ENCODE measurements at regions not wholly inside any gene's neighbourhood (a gene's known extent, or its start where the extent isn't known, plus 50 kb on each side); places are given as distances from the start of the nearest gene placed in this dataset.

DNA sequence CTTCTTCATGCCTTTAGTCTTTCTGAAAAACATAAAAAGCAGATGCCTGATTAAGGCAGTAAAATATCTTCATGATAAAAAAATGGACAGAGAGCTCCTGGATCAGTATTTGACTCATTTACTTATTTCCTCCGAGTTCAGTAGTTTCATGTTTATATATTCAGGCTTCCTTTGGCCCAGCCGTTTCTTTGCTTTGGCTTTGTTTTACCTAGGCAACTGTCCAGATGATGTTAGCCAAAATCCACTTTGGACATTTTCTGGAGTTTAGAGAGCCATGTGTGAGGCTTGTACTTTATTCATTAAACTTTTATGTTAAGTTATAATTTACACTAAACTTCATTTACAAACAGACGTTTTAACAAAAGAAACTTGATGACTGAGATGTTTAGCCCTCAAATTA, 307.1 kb upstream of the RSPO3 start:
- no peak overlapping the region for H3K4me3 ChIP-seq (ENCODE audit: low read depth, low read length)
- TF ChIP-seq, protein P1, sequence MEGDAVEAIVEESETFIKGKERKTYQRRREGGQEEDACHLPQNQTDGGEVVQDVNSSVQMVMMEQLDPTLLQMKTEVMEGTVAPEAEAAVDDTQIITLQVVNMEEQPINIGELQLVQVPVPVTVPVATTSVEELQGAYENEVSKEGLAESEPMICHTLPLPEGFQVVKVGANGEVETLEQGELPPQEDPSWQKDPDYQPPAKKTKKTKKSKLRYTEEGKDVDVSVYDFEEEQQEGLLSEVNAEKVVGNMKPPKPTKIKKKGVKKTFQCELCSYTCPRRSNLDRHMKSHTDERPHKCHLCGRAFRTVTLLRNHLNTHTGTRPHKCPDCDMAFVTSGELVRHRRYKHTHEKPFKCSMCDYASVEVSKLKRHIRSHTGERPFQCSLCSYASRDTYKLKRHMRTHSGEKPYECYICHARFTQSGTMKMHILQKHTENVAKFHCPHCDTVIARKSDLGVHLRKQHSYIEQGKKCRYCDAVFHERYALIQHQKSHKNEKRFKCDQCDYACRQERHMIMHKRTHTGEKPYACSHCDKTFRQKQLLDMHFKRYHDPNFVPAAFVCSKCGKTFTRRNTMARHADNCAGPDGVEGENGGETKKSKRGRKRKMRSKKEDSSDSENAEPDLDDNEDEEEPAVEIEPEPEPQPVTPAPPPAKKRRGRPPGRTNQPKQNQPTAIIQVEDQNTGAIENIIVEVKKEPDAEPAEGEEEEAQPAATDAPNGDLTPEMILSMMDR (IDR thresholded peaks at IDR 0.05; ENCODE audit: borderline replicate concordance, insufficient read depth, low read depth, low read length), result no peak

DNA sequence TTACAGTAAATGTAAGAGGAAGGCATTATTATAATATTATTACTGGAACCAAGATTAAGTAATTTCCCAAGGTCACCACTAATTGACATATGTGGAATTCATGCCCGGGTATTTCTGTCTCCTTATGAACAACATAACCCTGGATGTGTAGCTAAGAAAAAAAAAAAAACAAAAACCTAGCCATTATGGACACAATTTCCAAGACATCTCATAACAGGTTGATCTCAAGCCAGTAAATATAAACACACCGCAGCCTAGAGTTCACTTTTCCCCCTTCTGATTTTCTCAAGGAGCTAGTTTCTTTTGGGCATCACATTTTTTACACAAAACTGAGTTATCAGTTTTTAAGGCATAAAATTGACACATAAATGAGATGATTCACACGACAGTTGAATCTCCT, 306.5 kb upstream of the RSPO3 start:
- H3K4me3 ChIP-seq (ENCODE audit: low read depth, low read length), result no peak overlapping the region
- TF ChIP-seq, protein P1 (IDR thresholded peaks at IDR 0.05; ENCODE audit: borderline replicate concordance, insufficient read depth, low read depth, low read length), result no peak

DNA sequence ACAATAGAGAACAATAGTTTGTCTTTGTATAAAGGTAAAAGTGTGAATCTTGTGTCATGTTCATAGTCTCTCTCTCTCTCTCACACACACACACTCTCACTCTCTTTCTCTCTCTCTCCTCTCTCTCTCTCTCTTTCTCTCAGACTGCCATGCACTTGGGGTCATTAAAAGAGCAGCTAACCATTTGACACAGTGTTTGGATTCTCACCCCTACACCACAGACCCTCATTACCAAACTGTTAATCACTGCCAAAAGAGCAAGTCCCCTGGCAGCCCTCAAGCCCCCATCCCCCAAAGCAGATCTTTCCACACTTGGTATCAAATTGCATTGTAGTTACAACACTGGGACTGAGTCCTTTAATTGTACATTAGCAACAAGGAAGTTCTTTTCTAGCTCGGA, 305.8 kb upstream of the RSPO3 start:
- TF ChIP-seq, protein P1 (IDR thresholded peaks at IDR 0.05; ENCODE audit: borderline replicate concordance, insufficient read depth, low read depth, low read length), result no peak
- no peak overlapping the region for H3K4me3 ChIP-seq (ENCODE audit: low read depth, low read length)

DNA sequence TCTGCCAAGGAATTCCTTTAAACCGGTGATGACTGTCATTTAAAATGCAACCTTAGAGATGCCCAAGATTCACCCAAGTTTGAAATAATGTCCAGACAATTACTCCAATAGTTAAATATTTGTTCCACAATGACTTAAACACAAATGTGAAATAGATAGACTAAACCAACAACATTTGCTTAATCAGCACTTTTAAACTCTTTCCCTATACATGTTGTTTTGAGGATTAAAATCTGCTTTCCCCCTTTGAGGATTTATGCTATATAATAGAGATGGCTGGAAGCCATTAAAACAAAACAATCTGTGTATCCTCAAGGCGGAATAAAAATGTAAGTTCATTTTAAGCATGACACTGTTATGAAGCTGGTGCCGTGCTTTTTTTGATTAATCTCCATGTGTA, 297.8 kb upstream of the RSPO3 start:
- TF ChIP-seq, protein P1 (IDR thresholded peaks at IDR 0.05; ENCODE audit: borderline replicate concordance, insufficient read depth, low read depth, low read length), result no peak
- no peak overlapping the region for H3K4me3 ChIP-seq (ENCODE audit: low read depth, low read length)

DNA sequence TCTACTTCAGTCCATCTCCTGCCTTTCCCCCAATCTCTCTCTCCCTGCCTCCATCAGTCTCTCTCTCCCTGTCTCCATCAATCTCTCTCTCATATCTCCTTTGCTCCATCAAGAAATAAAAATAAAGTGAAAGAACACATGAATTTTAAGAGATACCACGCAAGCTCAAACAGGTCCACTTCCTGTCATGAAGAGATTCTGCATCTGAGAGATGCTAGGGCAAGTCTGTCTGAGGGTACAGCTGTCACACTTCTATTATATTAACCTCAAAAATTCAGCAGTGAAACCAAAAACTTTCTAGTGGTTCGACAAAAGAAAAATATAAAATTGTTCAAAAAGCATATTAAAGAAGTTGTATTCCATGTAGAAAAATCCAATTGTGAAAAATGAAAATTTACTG, 296.8 kb upstream of the RSPO3 start:
- TF ChIP-seq, protein P1 (IDR thresholded peaks at IDR 0.05; ENCODE audit: borderline replicate concordance, insufficient read depth, low read depth, low read length), result no peak
- no peak overlapping the region for H3K4me3 ChIP-seq (ENCODE audit: low read depth, low read length)

DNA sequence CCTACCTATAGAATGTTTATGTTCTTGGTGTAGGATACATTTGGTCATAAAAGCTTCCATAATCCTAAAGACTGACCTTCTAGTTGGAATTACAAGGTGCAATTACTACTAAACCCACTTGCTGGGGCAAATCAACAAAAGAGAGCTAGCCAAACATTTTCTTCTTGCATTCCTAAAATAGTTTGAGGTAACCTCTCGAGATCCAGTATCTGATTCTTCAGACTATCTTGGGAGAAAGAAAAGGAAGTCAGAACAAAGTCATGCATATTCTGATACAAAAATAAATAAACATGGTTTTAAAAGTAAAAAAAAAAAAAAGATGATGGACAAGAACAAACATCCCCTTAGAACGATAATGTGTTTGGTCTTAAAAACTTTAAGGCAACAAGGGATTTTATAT, 294.2 kb upstream of the RSPO3 start:
- TF ChIP-seq, protein P1 (IDR thresholded peaks at IDR 0.05; ENCODE audit: borderline replicate concordance, insufficient read depth, low read depth, low read length), result no peak
- H3K4me3 ChIP-seq (ENCODE audit: low read depth, low read length), result no peak overlapping the region

DNA sequence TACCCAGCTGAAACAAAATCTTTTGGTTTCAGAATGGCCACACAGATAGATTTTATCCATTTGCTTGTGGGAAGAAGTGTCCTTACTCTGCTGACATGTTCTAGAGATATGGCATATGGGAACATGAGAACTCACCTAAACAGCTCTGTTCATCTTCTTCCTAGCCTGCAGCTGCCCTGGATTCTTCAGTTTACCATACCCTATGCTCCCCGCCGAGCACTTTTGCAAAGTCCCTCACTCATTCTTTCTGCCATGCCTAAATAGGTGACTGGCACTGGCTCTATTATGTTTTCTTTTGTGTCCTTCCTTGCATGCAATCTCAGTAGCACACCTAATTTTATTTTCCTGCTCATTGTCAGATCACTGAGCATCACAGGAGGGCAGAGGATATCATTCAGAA, 293.7 kb upstream of the RSPO3 start:
- TF ChIP-seq, protein P1 (IDR thresholded peaks at IDR 0.05; ENCODE audit: borderline replicate concordance, insufficient read depth, low read depth, low read length), result no peak

More for the DNA sequence above, 293.7 kb upstream of the RSPO3 start:
- H3K4me3 ChIP-seq (ENCODE audit: low read depth, low read length), result no peak overlapping the region
